ENCODE measurements at regions not wholly inside any gene's neighbourhood (a gene's known extent, or its start where the extent isn't known, plus 50 kb on each side); places are given as distances from the start of the nearest gene placed in this dataset.
"Not testable (repeated sequence)": the region's sequence is repeated elsewhere in the genome, so short reads cannot be mapped to it uniquely, and the experiment has no call there.

GRCh38 chr9:73916016-73916673 is 581.0 kb upstream of the RORB start:
- H3K27ac Mint-ChIP-seq: no peak overlapping the region

GRCh38 chr9:73919712-73920111 is 577.4 kb upstream of the RORB start:
- TF ChIP-seq CTCF (IDR thresholded peaks at IDR 0.05): no peak
- Mint-ChIP-seq H3K9me3 (no peaks in the 10 kb centered on the region), H3K4me1 (no peaks in the 10 kb centered on the region), H3K36me3 (ENCODE audit: low read depth) (no peaks in the 10 kb centered on the region), H3K27me3 (ENCODE audit: low read depth, poor library complexity) (no peaks in the 10 kb centered on the region), H3K27ac (no peak overlapping the region), H3K4me3 (no peak overlapping the region)
- no peak for DNase-seq

More at GRCh38 chr9:73916016-73916673, 581.0 kb upstream of the RORB start:
- no peaks in the 10 kb centered on the region for H3K9me3 Mint-ChIP-seq
- TF ChIP-seq CTCF (IDR thresholded peaks at IDR 0.05): no peak
- DNase-seq: peak; percentile 10
- no peaks in the 10 kb centered on the region for H3K36me3 Mint-ChIP-seq (ENCODE audit: low read depth)
- H3K4me1 Mint-ChIP-seq: no peaks in the 10 kb centered on the region
- H3K27me3 Mint-ChIP-seq (ENCODE audit: low read depth, poor library complexity): no peaks in the 10 kb centered on the region
- no peak overlapping the region for H3K4me3 Mint-ChIP-seq

GRCh38 chr9:73923796-73924195 is 573.3 kb upstream of the RORB start:
- Mint-ChIP-seq H3K36me3 (ENCODE audit: low read depth) (no peaks in the 10 kb centered on the region), H3K9me3 (no peaks in the 10 kb centered on the region), H3K4me3 (no peak overlapping the region), H3K27me3 (ENCODE audit: low read depth, poor library complexity) (no peaks in the 10 kb centered on the region), H3K4me1 (no peaks in the 10 kb centered on the region), H3K27ac (no peak overlapping the region)
- DNase-seq: no peak
- no peak for TF ChIP-seq CTCF (IDR thresholded peaks at IDR 0.05)

- Mint-ChIP-seq H3K27ac (no peak overlapping the region), H3K36me3 (ENCODE audit: low read depth) (no peaks in the 10 kb centered on the region), H3K4me1 (no peaks in the 10 kb centered on the region), H3K4me3 (no peak overlapping the region), H3K9me3 (no peaks in the 10 kb centered on the region), H3K27me3 (ENCODE audit: low read depth, poor library complexity) (no peaks in the 10 kb centered on the region)
- no peak for DNase-seq
- TF ChIP-seq CTCF (IDR thresholded peaks at IDR 0.05): no peak
These were observed 546.0 kb upstream of the RORB start for GRCh38 chr9:73951147-73951546.

GRCh38 chr9:73962792-73963191 is 534.3 kb upstream of the RORB start:
- H3K4me1 Mint-ChIP-seq: no peaks in the 10 kb centered on the region
- no peaks in the 10 kb centered on the region for H3K36me3 Mint-ChIP-seq (ENCODE audit: low read depth)
- DNase-seq: no peak
- no peak for TF ChIP-seq CTCF (IDR thresholded peaks at IDR 0.05)
- H3K27ac Mint-ChIP-seq: no peak overlapping the region
- H3K27me3 Mint-ChIP-seq (ENCODE audit: low read depth, poor library complexity): no peaks in the 10 kb centered on the region
- H3K9me3 Mint-ChIP-seq: no peaks in the 10 kb centered on the region
- H3K4me3 Mint-ChIP-seq: no peak overlapping the region

- no peaks in the 10 kb centered on the region for H3K36me3 Mint-ChIP-seq (ENCODE audit: low read depth)
- no peak overlapping the region for H3K4me3 Mint-ChIP-seq
- H3K4me1 Mint-ChIP-seq: no peaks in the 10 kb centered on the region
- TF ChIP-seq CTCF (IDR thresholded peaks at IDR 0.05): no peak
- no peak for DNase-seq
- peaks cover 12% of the 10 kb centered on the region for H3K9me3 Mint-ChIP-seq
- H3K27ac Mint-ChIP-seq: no peak overlapping the region
- no peaks in the 10 kb centered on the region for H3K27me3 Mint-ChIP-seq (ENCODE audit: low read depth, poor library complexity)
These were observed 527.2 kb upstream of the RORB start for GRCh38 chr9:73969936-73970335.

- not testable (repeated sequence) for H3K27ac Mint-ChIP-seq; H3K36me3 Mint-ChIP-seq (ENCODE audit: low read depth); H3K4me3 Mint-ChIP-seq; H3K27me3 Mint-ChIP-seq (ENCODE audit: low read depth, poor library complexity); DNase-seq; H3K9me3 Mint-ChIP-seq; H3K4me1 Mint-ChIP-seq
These were observed 520.7 kb upstream of the RORB start for GRCh38 chr9:73976424-73976823.
